ENCODE measurements at regions not wholly inside any gene's neighbourhood (a gene's known extent, or its start where the extent isn't known, plus 50 kb on each side); places are given as distances from the start of the nearest gene placed in this dataset.

DNA sequence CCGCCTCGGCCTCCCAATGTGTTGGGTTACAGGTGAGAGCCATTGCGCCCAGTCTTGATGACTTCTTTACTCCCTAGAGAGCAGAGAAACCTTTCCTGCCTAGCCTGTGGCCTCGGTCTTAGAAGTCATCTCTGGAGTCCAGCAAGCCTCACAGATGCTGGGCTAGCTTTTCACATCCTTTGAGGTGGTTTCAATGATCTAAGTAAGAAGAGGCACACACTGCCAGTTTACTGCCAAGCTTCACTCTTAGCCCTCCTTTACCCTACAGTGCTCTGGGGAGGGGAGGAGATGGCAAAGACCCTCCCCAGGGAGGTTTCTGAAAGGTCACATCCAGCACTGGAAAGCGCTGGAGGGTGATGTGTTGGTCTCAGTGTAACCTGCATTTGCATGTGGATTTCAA is 304.8 kb downstream of the PCNX1 start:
- Histone ChIP-seq H3K27me3 (ENCODE audit: low read depth) (no peaks in the 10 kb centered on the region), H3K9me3 (no peaks in the 10 kb centered on the region), H3K27ac (no peak overlapping the region), H3K36me3 (no peaks in the 10 kb centered on the region), H3K4me1 (no peaks in the 10 kb centered on the region), H3K4me3 (no peak overlapping the region)
- ATAC-seq: no peak
- no peak for DNase-seq
- intact Hi-C loops (cut with DNase I): no loop called here
- TF ChIP-seq, protein P1, sequence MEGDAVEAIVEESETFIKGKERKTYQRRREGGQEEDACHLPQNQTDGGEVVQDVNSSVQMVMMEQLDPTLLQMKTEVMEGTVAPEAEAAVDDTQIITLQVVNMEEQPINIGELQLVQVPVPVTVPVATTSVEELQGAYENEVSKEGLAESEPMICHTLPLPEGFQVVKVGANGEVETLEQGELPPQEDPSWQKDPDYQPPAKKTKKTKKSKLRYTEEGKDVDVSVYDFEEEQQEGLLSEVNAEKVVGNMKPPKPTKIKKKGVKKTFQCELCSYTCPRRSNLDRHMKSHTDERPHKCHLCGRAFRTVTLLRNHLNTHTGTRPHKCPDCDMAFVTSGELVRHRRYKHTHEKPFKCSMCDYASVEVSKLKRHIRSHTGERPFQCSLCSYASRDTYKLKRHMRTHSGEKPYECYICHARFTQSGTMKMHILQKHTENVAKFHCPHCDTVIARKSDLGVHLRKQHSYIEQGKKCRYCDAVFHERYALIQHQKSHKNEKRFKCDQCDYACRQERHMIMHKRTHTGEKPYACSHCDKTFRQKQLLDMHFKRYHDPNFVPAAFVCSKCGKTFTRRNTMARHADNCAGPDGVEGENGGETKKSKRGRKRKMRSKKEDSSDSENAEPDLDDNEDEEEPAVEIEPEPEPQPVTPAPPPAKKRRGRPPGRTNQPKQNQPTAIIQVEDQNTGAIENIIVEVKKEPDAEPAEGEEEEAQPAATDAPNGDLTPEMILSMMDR (IDR thresholded peaks at IDR 0.05): no peak

DNA sequence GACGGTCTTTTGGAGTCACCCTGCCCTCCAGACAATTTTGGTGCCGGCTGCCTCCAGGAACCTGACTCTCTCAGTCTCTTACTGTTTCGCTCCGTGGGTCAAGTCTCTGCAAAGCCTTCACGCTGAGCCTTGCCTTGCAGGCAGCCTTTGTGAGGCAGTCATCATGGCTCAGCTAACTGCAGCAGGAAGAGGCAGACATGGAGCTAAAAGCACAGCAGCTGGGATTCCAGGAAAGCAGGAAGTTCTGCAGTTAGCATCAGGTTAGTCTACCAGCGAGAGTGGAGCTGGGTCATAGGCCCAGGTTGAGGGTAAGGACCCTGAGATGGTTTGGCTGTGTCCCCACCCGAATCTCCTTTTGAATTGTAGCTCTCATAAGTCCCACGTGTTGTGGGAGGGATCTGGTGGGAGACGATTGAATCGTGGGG is 305.4 kb downstream of the PCNX1 start:
- H3K4me1 ChIP-seq: no peaks in the 10 kb centered on the region
- H3K4me3 ChIP-seq: no peak overlapping the region
- no peaks in the 10 kb centered on the region for H3K36me3 ChIP-seq
- DNase-seq (no peak), ATAC-seq (no peak)
- intact Hi-C loops (cut with DNase I): no loop called here
- H3K27ac ChIP-seq: no peak overlapping the region
- no peaks in the 10 kb centered on the region for H3K27me3 ChIP-seq (ENCODE audit: low read depth)
- TF ChIP-seq, protein P1 (IDR thresholded peaks at IDR 0.05): no peak
- no peaks in the 10 kb centered on the region for H3K9me3 ChIP-seq

DNA sequence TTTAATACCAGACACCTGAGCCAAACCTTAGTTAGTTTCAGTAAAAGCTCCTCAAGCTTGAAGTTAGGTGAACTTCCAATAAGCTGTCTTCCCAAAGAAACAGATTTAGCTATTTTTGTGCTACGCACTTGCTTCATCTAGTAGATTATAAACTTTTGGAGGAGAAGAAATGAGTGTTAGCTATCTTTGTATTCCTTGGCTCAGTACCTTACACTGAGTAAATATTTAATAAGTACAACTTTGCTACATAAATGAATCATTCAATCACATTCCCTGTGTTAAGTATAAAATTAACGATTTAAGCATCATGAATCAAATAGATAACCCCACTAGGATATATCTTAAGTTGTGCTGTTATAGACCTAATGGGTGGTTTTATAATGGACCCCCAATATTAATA is 307.0 kb downstream of the PCNX1 start:
- Histone ChIP-seq H3K4me3 (no peak overlapping the region), H3K36me3 (no peaks in the 10 kb centered on the region), H3K27ac (no peak overlapping the region), H3K4me1 (no peaks in the 10 kb centered on the region), H3K27me3 (ENCODE audit: low read depth) (no peaks in the 10 kb centered on the region), H3K9me3 (no peaks in the 10 kb centered on the region)
- TF ChIP-seq, protein P1 (IDR thresholded peaks at IDR 0.05): no peak
- DNase-seq (no peak), ATAC-seq (no peak)
- intact Hi-C loops (cut with DNase I): no loop called here

DNA sequence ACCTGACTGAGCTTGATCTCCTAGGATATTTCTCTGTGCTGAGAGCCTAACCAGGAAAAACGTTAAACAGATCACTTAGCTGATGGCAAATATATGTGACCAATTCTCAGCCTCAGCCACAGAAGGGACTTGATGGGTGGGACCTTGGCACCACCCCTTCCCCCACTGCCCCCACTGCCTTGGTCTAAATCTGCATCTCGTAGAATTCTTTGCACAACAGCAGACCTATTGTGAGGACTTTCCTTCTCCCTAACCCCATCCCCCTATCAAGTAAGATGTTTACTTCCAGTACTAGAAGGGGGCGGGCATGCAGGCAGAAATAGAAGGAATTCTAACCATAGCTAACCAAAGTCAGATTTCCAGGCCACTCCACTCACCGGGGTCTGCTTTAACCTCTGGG is 313.2 kb downstream of the PCNX1 start:
- TF ChIP-seq, protein P1 (IDR thresholded peaks at IDR 0.05): no peak
- intact Hi-C loops (cut with DNase I): no loop called here
- ATAC-seq (no peak), DNase-seq (no peak)
- no peak overlapping the region for H3K27ac ChIP-seq
- no peaks in the 10 kb centered on the region for H3K9me3 ChIP-seq
- no peak overlapping the region for H3K4me3 ChIP-seq
- no peaks in the 10 kb centered on the region for H3K36me3 ChIP-seq
- no peaks in the 10 kb centered on the region for H3K27me3 ChIP-seq (ENCODE audit: low read depth)
- H3K4me1 ChIP-seq: no peaks in the 10 kb centered on the region

DNA sequence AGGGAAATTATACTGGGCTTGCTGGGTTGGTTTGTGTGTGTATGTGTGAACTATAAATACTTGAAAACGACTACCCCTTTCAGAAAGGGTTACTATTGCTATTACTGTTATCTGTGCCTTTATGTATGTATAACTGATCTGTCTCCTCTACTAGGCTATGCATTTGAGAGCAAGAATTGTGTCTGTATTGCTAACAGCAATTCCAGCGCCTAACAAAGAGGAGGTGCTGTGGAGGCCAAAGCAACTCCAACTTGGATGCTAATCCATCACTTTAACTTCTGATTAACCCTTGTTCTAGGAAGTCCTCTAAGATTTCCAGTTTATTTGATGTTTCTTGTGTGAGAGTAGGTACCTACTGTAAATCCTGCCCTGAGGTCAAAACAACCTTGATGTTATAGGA is 313.9 kb downstream of the PCNX1 start:
- intact Hi-C loops (cut with DNase I): no loop called here

More for the DNA sequence above, 313.9 kb downstream of the PCNX1 start:
- no peaks in the 10 kb centered on the region for H3K27me3 ChIP-seq (ENCODE audit: low read depth)
- no peak for DNase-seq
- H3K4me1 ChIP-seq: no peaks in the 10 kb centered on the region
- TF ChIP-seq, protein P1 (IDR thresholded peaks at IDR 0.05): no peak
- H3K4me3 ChIP-seq: no peak overlapping the region
- H3K9me3 ChIP-seq: no peaks in the 10 kb centered on the region
- ATAC-seq: no peak
- H3K27ac ChIP-seq: no peak overlapping the region
- no peaks in the 10 kb centered on the region for H3K36me3 ChIP-seq
